ENCODE measurements at regions not wholly inside any gene's neighbourhood (a gene's known extent, or its start where the extent isn't known, plus 50 kb on each side); places are given as distances from the start of the nearest gene placed in this dataset.
A peak's percentile ranks its signal among the peaks of the same experiment; 100 is the strongest.
"Not testable (repeated sequence)": the region's sequence is repeated elsewhere in the genome, so short reads cannot be mapped to it uniquely, and the experiment has no call there.

DNA sequence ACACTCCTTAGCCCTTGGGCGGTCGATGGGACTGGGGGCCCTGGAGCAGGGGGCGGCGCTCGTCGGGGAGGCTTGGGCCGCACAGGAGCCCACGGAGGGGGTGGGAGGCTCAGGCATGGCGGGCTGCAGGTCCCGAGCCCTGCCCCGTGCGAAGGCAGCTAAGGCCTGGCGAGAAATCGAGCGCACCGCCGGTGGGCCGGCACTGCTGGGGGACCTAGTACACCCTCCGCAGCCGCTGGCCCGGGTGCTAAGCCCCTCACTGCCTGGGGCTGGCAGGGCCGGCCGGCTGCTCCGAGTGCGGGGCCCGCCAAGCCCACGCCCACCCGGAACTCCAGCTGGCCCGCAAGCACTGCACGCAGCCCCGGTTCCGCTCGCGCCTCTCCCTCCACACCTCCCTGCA lies 68.0 kb upstream of the DDR1 start:
- not testable (repeated sequence) for H3K4me3 Mint-ChIP-seq; H3K27me3 Mint-ChIP-seq; ATAC-seq (replicated peaks); H3K27ac Mint-ChIP-seq
- Mint-ChIP-seq H3K36me3 (ENCODE audit: low read depth) (peaks cover 63% of the 10 kb centered on the region), H3K9me3 (peaks cover 10% of the 10 kb centered on the region), H3K4me1 (peaks cover 58% of the 10 kb centered on the region)

- Mint-ChIP-seq H3K4me3 (peak overlapping the region; percentile 74), H3K9me3 (peaks cover 10% of the 10 kb centered on the region), H3K36me3 (ENCODE audit: low read depth) (peaks cover 74% of the 10 kb centered on the region), H3K4me1 (peaks cover 62% of the 10 kb centered on the region), H3K27ac (peak overlapping the region; percentile 92)
- ATAC-seq (replicated peaks); H3K27me3 Mint-ChIP-seq: not testable (repeated sequence)
Observed at GRCh38 chr6:30815041-30815742, 69.1 kb upstream of the DDR1 start.

GRCh38 chr6:30814146-30815040 lies 69.9 kb upstream of the DDR1 start:
- Mint-ChIP-seq H3K27me3 (no peaks in the 10 kb centered on the region), H3K4me3 (peak overlapping the region; percentile 74), H3K9me3 (peaks cover 10% of the 10 kb centered on the region), H3K36me3 (ENCODE audit: low read depth) (peaks cover 78% of the 10 kb centered on the region), H3K4me1 (peaks cover 60% of the 10 kb centered on the region), H3K27ac (peak overlapping the region; percentile 92)
- ATAC-seq (replicated peaks) = peak; percentile 44

DNA sequence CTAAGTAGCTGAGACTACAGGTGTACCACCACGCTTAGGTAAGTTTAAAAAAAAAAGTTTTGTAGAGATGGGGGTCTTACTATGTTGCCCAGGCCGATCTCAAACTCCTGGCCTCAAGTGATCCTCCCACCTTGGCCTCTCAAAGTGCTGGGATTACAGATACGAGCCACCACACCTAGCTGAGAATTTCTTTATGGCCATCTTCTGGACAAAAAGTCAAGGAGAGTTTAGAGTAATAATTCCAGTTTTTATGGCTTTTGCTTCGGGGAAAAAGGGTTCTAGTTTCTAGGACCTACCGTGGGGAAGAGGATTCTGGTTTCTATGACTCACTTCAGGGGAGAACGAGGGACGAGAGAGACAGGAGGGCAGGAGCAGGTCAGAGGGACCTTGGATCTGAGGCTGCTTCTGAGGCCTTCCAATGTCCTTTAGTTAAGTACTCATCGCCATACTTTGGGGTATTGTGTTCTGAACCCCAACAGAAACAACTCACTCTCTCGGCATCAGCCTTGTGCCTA lies 69.3 kb upstream of the IER3 start:
- Mint-ChIP-seq H3K4me3 (peak overlapping the region; percentile 74), H3K4me1 (peaks cover 58% of the 10 kb centered on the region), H3K27ac (peak overlapping the region; percentile 92), H3K9me3 (peaks cover 10% of the 10 kb centered on the region), H3K27me3 (no peaks in the 10 kb centered on the region), H3K36me3 (ENCODE audit: low read depth) (peaks cover 72% of the 10 kb centered on the region)
- peak; percentile 5 for ATAC-seq (replicated peaks)

DNA sequence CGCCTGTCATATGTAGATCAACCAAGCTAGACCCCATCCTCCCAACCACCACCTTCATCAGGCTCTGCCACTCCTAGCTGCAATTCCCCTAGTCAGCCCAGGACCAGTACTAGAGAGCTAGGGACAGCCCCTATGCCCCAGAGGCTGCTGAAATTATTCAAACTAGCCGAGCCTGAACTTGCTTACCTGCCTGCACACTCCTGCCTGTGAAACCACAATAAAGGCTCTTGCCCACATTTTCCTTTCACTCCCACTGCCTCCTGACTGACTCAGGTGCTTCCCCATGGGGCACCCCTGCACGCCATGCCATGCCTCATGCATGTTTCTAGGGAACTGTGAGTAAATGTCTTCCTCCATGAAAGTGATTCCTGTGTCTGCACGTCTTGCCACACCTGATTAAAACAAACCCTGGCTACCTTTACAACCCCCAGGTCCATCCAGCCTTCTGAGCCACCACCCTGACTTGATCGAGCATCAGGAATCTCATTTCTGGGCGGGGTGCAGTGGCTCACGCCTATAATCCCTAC lies 66.5 kb upstream of the IER3 start:
- peak; percentile 84 for ATAC-seq (replicated peaks)
- Mint-ChIP-seq H3K4me3 (peak overlapping the region; percentile 74), H3K27me3 (no peaks in the 10 kb centered on the region), H3K9me3 (peaks cover 10% of the 10 kb centered on the region), H3K27ac (peak overlapping the region; percentile 92), H3K4me1 (peaks cover 53% of the 10 kb centered on the region), H3K36me3 (ENCODE audit: low read depth) (peaks cover 59% of the 10 kb centered on the region)

DNA sequence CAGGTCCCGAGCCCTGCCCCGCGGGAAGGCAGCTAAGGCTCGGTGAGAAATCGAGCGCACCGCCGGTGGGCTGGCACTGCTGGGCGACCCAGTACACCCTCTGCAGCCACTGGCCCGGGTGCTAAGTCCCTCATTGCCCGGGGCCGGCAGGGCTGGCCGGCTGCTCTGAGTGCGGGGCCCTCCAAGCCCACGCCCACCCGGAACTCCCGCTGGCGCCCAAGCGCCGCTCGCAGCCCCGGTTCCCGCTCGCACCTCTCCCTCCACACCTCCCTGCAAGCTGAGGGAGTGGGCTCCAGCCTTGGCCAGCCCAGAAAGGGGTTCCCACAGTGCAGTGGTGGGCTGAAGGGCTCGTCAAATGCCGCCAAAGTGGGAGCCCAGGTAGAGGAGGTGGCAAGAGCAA lies 63.2 kb upstream of the IER3 start:
- H3K27ac Mint-ChIP-seq; ATAC-seq (replicated peaks); H3K9me3 Mint-ChIP-seq; H3K4me3 Mint-ChIP-seq; H3K27me3 Mint-ChIP-seq: not testable (repeated sequence)
- Mint-ChIP-seq H3K36me3 (ENCODE audit: low read depth) (peaks cover 31% of the 10 kb centered on the region), H3K4me1 (peaks cover 43% of the 10 kb centered on the region)

DNA sequence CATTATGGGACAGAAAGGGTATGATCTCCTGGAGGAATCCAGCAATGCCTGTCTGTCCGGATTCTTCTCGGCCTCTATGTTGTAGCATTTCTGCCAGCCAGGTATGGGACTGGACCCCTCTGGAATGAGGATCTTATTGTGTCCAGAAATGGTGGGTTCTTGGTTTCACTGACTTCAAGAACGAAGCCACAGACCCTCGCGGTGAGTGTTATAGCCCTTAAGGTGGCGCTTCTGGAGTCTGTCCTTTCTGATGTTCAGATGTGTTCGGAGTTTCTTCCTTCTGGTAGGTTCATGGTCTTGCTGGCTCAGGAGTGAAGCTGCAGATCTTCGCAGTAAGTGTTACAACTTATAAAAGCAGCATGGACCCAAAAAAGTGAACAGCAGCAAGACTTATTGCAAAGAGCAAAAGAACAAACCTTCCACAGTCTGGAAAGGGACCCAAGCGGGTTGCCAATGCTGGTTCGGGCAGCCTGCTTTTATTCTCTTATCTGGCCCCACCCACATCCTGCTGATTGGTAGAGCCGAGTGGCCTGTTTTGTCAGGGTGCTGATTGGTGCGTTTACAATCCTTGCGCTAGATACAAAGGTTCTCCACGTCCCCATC lies 62.3 kb upstream of the IER3 start:
- no peaks in the 10 kb centered on the region for H3K27me3 Mint-ChIP-seq
- ATAC-seq (replicated peaks) = no peak
- H3K36me3 Mint-ChIP-seq (ENCODE audit: low read depth) = peaks cover 22% of the 10 kb centered on the region
- H3K4me3 Mint-ChIP-seq = no peak overlapping the region
- no peaks in the 10 kb centered on the region for H3K9me3 Mint-ChIP-seq
- H3K27ac Mint-ChIP-seq = no peak overlapping the region
- peaks cover 42% of the 10 kb centered on the region for H3K4me1 Mint-ChIP-seq

DNA sequence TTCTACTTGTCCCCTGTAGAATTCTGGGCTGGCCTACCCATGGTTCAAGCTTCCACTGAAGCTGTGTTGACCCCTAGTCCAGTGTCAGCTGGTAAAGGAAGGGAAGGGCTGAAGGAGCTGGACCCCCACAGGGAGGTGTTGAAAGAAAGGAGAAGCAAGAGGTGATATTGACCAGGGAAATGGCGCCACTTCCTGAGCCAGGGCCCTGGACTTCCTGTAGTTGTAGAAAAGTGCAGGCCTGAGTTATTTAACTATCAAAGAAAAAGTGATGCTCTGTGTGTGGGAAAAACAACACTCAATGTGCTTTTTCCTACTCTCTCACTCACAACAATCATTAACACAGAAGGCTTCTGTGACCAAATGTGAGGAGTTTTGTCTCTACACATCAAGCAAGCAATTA lies 60.0 kb upstream of the IER3 start:
- peak overlapping the region; percentile 41 for H3K27ac Mint-ChIP-seq
- ATAC-seq (replicated peaks) = no peak
- no peaks in the 10 kb centered on the region for H3K9me3 Mint-ChIP-seq
- H3K4me1 Mint-ChIP-seq = peaks cover 27% of the 10 kb centered on the region
- H3K36me3 Mint-ChIP-seq (ENCODE audit: low read depth) = no peaks in the 10 kb centered on the region
- no peak overlapping the region for H3K4me3 Mint-ChIP-seq
- no peaks in the 10 kb centered on the region for H3K27me3 Mint-ChIP-seq

DNA sequence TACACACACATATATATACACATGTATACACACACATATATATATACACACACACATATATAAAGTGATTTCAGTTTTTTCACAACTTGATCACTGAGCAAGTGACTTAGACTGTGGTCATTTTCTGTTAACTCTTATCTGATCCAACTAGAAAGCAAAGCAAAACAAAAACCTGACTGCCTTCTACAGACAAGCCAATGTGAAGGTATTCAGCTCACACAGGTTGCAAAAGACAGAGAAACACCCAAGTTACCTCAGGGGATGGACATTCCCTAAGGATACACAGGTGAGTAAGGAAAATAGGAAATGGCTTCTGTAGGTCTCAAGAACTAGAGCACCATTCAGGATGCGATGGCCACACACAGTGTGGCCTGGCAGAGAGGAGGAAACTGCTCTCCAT lies 58.4 kb upstream of the IER3 start:
- no peaks in the 10 kb centered on the region for H3K27me3 Mint-ChIP-seq
- no peaks in the 10 kb centered on the region for H3K9me3 Mint-ChIP-seq
- no peak for ATAC-seq (replicated peaks)
- H3K36me3 Mint-ChIP-seq (ENCODE audit: low read depth) = no peaks in the 10 kb centered on the region
- H3K4me3 Mint-ChIP-seq = no peak overlapping the region
- H3K27ac Mint-ChIP-seq = no peak overlapping the region
- peaks cover 18% of the 10 kb centered on the region for H3K4me1 Mint-ChIP-seq

DNA sequence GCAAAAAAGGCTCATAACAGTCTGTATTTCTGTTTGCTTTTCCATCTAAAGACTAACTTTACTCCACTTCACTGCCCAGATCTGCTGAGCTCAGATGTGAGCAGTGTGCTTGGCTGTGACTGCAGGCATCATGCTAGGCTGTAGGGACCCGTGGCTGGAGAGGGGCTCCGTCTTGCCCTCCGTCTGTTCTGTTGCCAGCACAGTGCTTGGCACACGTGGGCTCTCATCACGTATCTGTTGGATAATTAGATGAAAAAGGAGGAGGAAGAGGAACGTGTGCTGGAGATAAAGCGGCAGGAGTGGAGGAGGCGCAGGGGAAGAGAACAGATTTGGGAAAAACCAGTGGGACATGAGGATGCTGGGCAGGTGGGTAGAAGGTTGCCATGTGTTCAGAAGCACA lies 57.6 kb upstream of the IER3 start:
- no peaks in the 10 kb centered on the region for H3K36me3 Mint-ChIP-seq (ENCODE audit: low read depth)
- H3K4me3 Mint-ChIP-seq = no peak overlapping the region
- no peaks in the 10 kb centered on the region for H3K27me3 Mint-ChIP-seq
- H3K9me3 Mint-ChIP-seq = no peaks in the 10 kb centered on the region
- H3K27ac Mint-ChIP-seq = peak overlapping the region; percentile 42
- peaks cover 18% of the 10 kb centered on the region for H3K4me1 Mint-ChIP-seq
- no peak for ATAC-seq (replicated peaks)

DNA sequence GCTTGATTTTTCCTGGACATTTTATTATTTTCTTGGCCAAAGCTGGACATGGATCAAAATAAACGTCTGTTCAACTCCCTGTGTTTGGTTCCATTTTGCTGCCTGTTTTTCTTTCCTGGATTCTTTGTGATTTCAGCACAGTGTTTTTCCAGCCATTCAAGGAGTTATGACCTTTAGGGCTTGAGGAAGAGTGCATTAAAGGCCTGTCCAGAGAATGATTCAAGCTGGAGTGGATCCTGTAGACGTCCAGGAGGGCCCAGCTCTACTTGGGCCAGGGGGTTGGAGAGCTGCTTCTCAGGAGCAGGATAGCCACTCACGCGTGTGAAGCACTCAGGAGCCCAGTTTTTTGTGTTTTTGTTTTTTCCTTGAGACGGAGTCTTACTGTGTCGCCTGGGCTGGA lies 56.5 kb upstream of the IER3 start:
- Mint-ChIP-seq H3K27ac (no peak overlapping the region), H3K27me3 (no peaks in the 10 kb centered on the region), H3K9me3 (no peaks in the 10 kb centered on the region), H3K4me3 (no peak overlapping the region), H3K4me1 (peaks cover 17% of the 10 kb centered on the region), H3K36me3 (ENCODE audit: low read depth) (no peaks in the 10 kb centered on the region)
- ATAC-seq (replicated peaks) = no peak

DNA sequence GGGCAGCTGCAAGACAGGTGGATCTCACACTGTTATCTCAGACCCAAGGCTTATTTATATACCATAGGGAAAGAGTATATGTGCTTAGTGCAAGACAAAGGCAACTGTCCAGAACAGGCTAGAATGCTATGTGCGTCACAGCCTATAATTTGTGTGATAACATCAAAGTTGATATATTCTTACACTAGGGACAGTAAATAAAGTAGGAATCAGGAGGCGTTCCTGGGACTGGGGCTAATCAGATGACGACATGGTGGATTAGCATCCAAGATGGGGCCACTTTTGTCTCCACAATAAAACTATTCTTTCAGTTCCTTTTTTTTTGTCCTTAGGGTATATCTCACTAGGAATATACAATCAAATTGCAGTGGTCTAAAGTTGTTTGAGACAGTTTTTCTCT lies 54.9 kb upstream of the IER3 start:
- no peak for ATAC-seq (replicated peaks)
- no peaks in the 10 kb centered on the region for H3K27me3 Mint-ChIP-seq
- no peak overlapping the region for H3K4me3 Mint-ChIP-seq
- H3K27ac Mint-ChIP-seq = no peak overlapping the region
- no peaks in the 10 kb centered on the region for H3K36me3 Mint-ChIP-seq (ENCODE audit: low read depth)
- peaks cover 7% of the 10 kb centered on the region for H3K4me1 Mint-ChIP-seq
- H3K9me3 Mint-ChIP-seq = no peaks in the 10 kb centered on the region

DNA sequence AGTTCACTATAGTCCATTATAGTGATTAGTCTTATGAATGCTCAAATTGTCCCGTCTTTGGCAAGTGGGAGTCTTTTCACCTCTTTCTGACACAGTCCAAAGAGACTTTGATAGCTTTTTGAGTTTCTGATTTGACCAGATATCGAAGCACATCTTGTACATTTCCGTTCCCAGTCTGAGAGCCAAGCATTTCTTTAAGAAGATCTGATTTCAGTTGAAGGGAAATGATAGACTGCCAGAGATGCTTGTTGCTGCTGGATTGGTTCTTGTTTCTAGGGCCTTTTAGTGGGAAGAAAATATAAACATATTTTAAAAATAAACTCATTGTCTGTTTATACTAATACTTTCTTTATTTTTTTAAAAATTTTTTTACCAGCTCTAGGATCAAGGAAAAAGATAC lies 54.1 kb upstream of the IER3 start:
- Mint-ChIP-seq H3K27me3 (no peaks in the 10 kb centered on the region), H3K4me1 (peaks cover 10% of the 10 kb centered on the region), H3K36me3 (ENCODE audit: low read depth) (no peaks in the 10 kb centered on the region), H3K27ac (no peak overlapping the region), H3K4me3 (no peak overlapping the region), H3K9me3 (no peaks in the 10 kb centered on the region)
- ATAC-seq (replicated peaks) = no peak

DNA sequence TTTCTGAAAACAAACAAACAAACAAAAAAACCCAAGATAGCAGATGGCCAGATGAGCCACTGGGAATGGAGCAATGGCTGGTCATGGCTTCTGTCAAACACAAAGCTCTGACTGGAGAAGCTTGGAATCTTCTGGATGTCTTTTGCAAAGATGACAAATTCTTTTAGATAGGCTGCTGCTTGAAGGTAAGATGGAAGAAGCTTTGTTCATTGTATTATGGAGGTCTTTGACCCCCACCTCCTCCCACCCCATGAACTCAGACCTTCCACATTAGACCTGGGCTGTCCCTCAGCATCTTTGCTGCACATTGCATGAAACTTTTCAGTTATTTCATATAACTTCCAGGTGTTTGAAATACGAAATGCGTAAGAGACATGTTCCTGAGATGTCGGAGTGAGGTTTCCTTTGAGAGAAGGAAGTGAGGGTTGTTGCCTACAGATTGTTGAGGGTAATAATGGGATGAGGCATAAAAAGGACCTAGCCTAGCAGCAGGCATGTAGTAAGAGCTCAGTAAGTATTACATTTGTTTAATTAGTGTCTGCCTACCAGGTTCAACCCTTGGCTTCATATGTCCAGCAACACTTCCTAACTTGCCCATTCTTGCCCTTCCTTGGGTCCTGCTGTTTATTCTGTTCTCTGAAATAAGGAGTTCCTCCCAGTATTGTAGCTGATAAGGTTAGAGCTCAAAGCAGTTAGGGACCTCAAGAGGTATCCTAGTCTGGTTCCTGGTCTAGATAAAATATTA lies 51.4 kb upstream of the IER3 start:
- no peak overlapping the region for H3K27ac Mint-ChIP-seq
- no peak for ATAC-seq (replicated peaks)
- peaks cover 11% of the 10 kb centered on the region for H3K4me1 Mint-ChIP-seq
- H3K27me3 Mint-ChIP-seq = no peaks in the 10 kb centered on the region
- no peaks in the 10 kb centered on the region for H3K36me3 Mint-ChIP-seq (ENCODE audit: low read depth)
- no peaks in the 10 kb centered on the region for H3K9me3 Mint-ChIP-seq
- H3K4me3 Mint-ChIP-seq = no peak overlapping the region

All from activated T-helper 17 cell treated with anti-CD3 and anti-CD28 coated beads, Interleukin-2, amount 50 U/mL, for 72 hours (primary cell).